Liver (tissue), 8 donors: ENCODE measurements at regions not wholly inside any gene's neighbourhood (a gene's known extent, or its start where the extent isn't known, plus 50 kb on each side); places are given as distances from the start of the nearest gene placed in this dataset.

Source experiments
- DNase-seq: peaks from one replicate; pipeline ENCODE4 v3.0.0-alpha.2; 2017; ENCODE audit warnings: low spot score
- H3K27ac ChIP-seq, 2 donors: one replicate each; pipeline ENCODE4 v1.7.0; 2013; ENCODE audit warnings: inconsistent platforms in 2 of 2, low read length in 2 of 2, control low read depth in 1 of 2, low read depth in 1 of 2, mild to moderate bottlenecking in 1 of 2
- H3K27me3 ChIP-seq, 4 donors: one replicate each; pipeline versions ENCODE4 v1.6.1 to v1.7.0; 2013; ENCODE audit warnings: low read length in 3 of 4, inconsistent platforms in 1 of 4, mild to moderate bottlenecking in 1 of 4, moderate library complexity in 1 of 4; ENCODE audit not compliant: control insufficient read depth in 4 of 4, insufficient read depth in 4 of 4
- H3K36me3 ChIP-seq, 4 donors: one replicate each; pipeline versions ENCODE4 v1.6.1 to v1.7.0; 2013; ENCODE audit warnings: low read length in 3 of 4, mild to moderate bottlenecking in 3 of 4, low read depth in 1 of 4, moderate library complexity in 1 of 4; ENCODE audit not compliant: control insufficient read depth in 4 of 4, insufficient read depth in 3 of 4
- H3K4me1 ChIP-seq, 4 donors: one replicate each; pipeline versions ENCODE4 v1.6.1 to v1.7.0; 2013; ENCODE audit warnings: low read length in 3 of 4, mild to moderate bottlenecking in 3 of 4, moderate library complexity in 1 of 4; ENCODE audit not compliant: control insufficient read depth in 4 of 4, insufficient read depth in 4 of 4
- H3K4me3 ChIP-seq, 3 donors: one replicate each; pipeline versions ENCODE4 v1.6.1 to v1.7.0; 2013; ENCODE audit warnings: low read length in 3 of 3, control low read depth in 1 of 3, low read depth in 1 of 3, mild to moderate bottlenecking in 1 of 3
- H3K9ac ChIP-seq, 2 donors: one replicate each; pipeline ENCODE4 v1.7.0; 2013; ENCODE audit warnings: low read length in 2 of 2, mild to moderate bottlenecking in 2 of 2, moderate library complexity in 2 of 2, control low read depth in 1 of 2, low read depth in 1 of 2
- H3K9me3 ChIP-seq, 4 donors: one replicate each; pipeline versions ENCODE4 v1.6.1 to v1.7.0; 2013; ENCODE audit warnings: low read length in 3 of 4; ENCODE audit not compliant: control insufficient read depth in 4 of 4
- ATF3 ChIP-seq: IDR thresholded peaks from 2 replicates; pipeline ENCODE4 v1.6.1; 2016; ENCODE audit warnings: antibody characterized with exemption
- CTCF ChIP-seq: fragments of 150-350 bp; IDR thresholded peaks from 2 replicates; pipeline ENCODE4 v1.5.1; 2017; ENCODE audit warnings: improper control_type of control experiment, low read depth, low read length; ENCODE audit not compliant: missing input control
- EGR1 ChIP-seq, 2 donors: IDR thresholded peaks; 2 replicates each; pipeline ENCODE4 v1.6.1; 2016 to 2018; ENCODE audit warnings: antibody characterized with exemption in 2 of 2, low read depth in 2 of 2
- FOXA1 ChIP-seq: IDR thresholded peaks from 2 replicates; pipeline ENCODE4 v1.6.1; 2016; ENCODE audit warnings: antibody characterized with exemption
- FOXA2 ChIP-seq: IDR thresholded peaks from 2 replicates; pipeline ENCODE4 v1.6.1; 2016; ENCODE audit warnings: antibody characterized with exemption
- HNF4A ChIP-seq, 2 donors: conservative IDR thresholded peaks; 2 replicates each; pipeline ENCODE4 v1.6.1; 2016; ENCODE audit warnings: antibody characterized with exemption in 2 of 2, mild to moderate bottlenecking in 2 of 2
- HNF4G ChIP-seq: IDR thresholded peaks from 2 replicates; pipeline ENCODE4 v1.6.1; 2016; ENCODE audit warnings: antibody characterized with exemption
- JUND ChIP-seq, 2 donors: IDR thresholded peaks; 2 replicates each; pipeline ENCODE4 v1.6.1; 2016; ENCODE audit warnings: antibody characterized with exemption in 2 of 2
- MAX ChIP-seq: IDR thresholded peaks from 2 replicates; pipeline ENCODE4 v1.6.1; 2016; ENCODE audit warnings: antibody characterized with exemption
- NR2F2 ChIP-seq: IDR thresholded peaks from 2 replicates; pipeline ENCODE4 v1.6.1; 2016; ENCODE audit warnings: antibody characterized with exemption
- RAD21 ChIP-seq, 2 donors: IDR thresholded peaks; 2 replicates each; pipeline ENCODE4 v1.6.1; 2016; ENCODE audit warnings: antibody characterized with exemption in 2 of 2, mild to moderate bottlenecking in 2 of 2
- REST ChIP-seq: IDR thresholded peaks from 2 replicates; pipeline ENCODE4 v1.6.1; 2016; ENCODE audit warnings: antibody characterized with exemption, mild to moderate bottlenecking
- RXRA ChIP-seq, 2 donors: IDR thresholded peaks; 2 replicates each; pipeline ENCODE4 v1.6.1; 2017 to 2018; ENCODE audit warnings: antibody characterized with exemption in 2 of 2, mild to moderate bottlenecking in 1 of 2
- SP1 ChIP-seq: IDR thresholded peaks from 2 replicates; pipeline ENCODE4 v1.6.1; 2018; ENCODE audit warnings: antibody characterized with exemption, mild to moderate bottlenecking
- TAF1 ChIP-seq: conservative IDR thresholded peaks from 2 replicates; pipeline ENCODE4 v1.6.1; 2016; ENCODE audit warnings: antibody characterized with exemption, mild to moderate bottlenecking
- YY1 ChIP-seq: IDR thresholded peaks from 2 replicates; pipeline ENCODE4 v1.6.1; 2016; ENCODE audit warnings: antibody characterized with exemption, mild to moderate bottlenecking
- ZBTB33 ChIP-seq: IDR thresholded peaks from 2 replicates; pipeline ENCODE4 v1.6.1; 2016; ENCODE audit warnings: antibody characterized with exemption
- WGBS: extraction: QIAGEN DNeasy Blood & Tissue Kit; methylation state at CpG from one replicate; pipeline ENCODE4 v1.1.7; 2013; 5-methylcytosine and 5-hydroxymethylcytosine counted together
- donor health status: healthy.
- donor health status: healthy.
- donor health status: healthy.
- donor health status: healthy.
- donor health status: healthy.

- no peak overlapping the region for H3K9ac ChIP-seq
- H3K4me3 ChIP-seq, result no peak overlapping the region
- no peaks in the 10 kb centered on the region for H3K4me1 ChIP-seq
- DNase-seq, result no peak
- 54% methylated on average over 7 of the region's 7 CpGs for WGBS
- TF ChIP-seq HNF4A (conservative IDR thresholded peaks at IDR 0.05) (no peak), JUND (IDR thresholded peaks at IDR 0.05) (no peak), FOXA1 (no peak), RAD21 (IDR thresholded peaks at IDR 0.05) (no peak), CTCF (no peak), NR2F2 (no peak), MAX (no peak), HNF4G (no peak), ZBTB33 (no peak), REST (no peak), ATF3 (no peak), RXRA (IDR thresholded peaks at IDR 0.05) (no peak), FOXA2 (no peak), EGR1 (IDR thresholded peaks at IDR 0.05; ENCODE audit: low read depth in 2 of 2) (no peak), YY1 (no peak)
- H3K36me3 ChIP-seq, result no peaks in the 10 kb centered on the region
- peaks cover 0 to 1% (median 0%) of the 10 kb centered on the region in 4 donors for H3K9me3 ChIP-seq
- H3K27ac ChIP-seq, result no peak overlapping the region
- H3K27me3 ChIP-seq, result peaks cover 0 to 7% (median 0%) of the 10 kb centered on the region in 4 donors
These were observed 434.9 kb upstream of the PABPC4L start for GRCh38 chr4:134636338-134637051.

GRCh38 chr4:134634301-134634700, 432.7 kb upstream of the PABPC4L start:
- H3K9ac ChIP-seq, result no peak overlapping the region
- DNase-seq, result no peak
- H3K27me3 ChIP-seq, result peaks cover 0 to 7% (median 0%) of the 10 kb centered on the region in 4 donors
- H3K36me3 ChIP-seq, result no peaks in the 10 kb centered on the region
- H3K4me3 ChIP-seq, result no peak overlapping the region
- no peak overlapping the region for H3K27ac ChIP-seq
- H3K4me1 ChIP-seq, result no peaks in the 10 kb centered on the region
- WGBS, result 69% methylated on average over 7 of the region's 7 CpGs
- H3K9me3 ChIP-seq, result peaks cover 0 to 1% (median 0%) of the 10 kb centered on the region in 4 donors
- no peak for TF ChIP-seq YY1
- no peak for TF ChIP-seq REST
- no peak for TF ChIP-seq ATF3
- no peak for TF ChIP-seq HNF4A (conservative IDR thresholded peaks at IDR 0.05)
- no peak for TF ChIP-seq RAD21 (IDR thresholded peaks at IDR 0.05)
- TF ChIP-seq MAX, result no peak
- no peak for TF ChIP-seq JUND (IDR thresholded peaks at IDR 0.05)
- no peak for TF ChIP-seq SP1
- no peak for TF ChIP-seq TAF1
- TF ChIP-seq ZBTB33, result no peak
